Liver (tissue), 8 donors: ENCODE measurements at regions not wholly inside any gene's neighbourhood (a gene's known extent, or its start where the extent isn't known, plus 50 kb on each side); places are given as distances from the start of the nearest gene placed in this dataset.

ENCODE experiments used
- DNase-seq: peaks from one replicate; pipeline ENCODE4 v3.0.0-alpha.2; 2017; ENCODE audit warnings: low spot score
- H3K27ac ChIP-seq, 2 donors: one replicate each; pipeline ENCODE4 v1.7.0; 2013; ENCODE audit warnings: inconsistent platforms in 2 of 2, low read length in 2 of 2, control low read depth in 1 of 2, low read depth in 1 of 2, mild to moderate bottlenecking in 1 of 2
- H3K27me3 ChIP-seq, 4 donors: one replicate each; pipeline versions ENCODE4 v1.6.1 to v1.7.0; 2013; ENCODE audit warnings: low read length in 3 of 4, inconsistent platforms in 1 of 4, mild to moderate bottlenecking in 1 of 4, moderate library complexity in 1 of 4; ENCODE audit not compliant: control insufficient read depth in 4 of 4, insufficient read depth in 4 of 4
- H3K36me3 ChIP-seq, 4 donors: one replicate each; pipeline versions ENCODE4 v1.6.1 to v1.7.0; 2013; ENCODE audit warnings: low read length in 3 of 4, mild to moderate bottlenecking in 3 of 4, low read depth in 1 of 4, moderate library complexity in 1 of 4; ENCODE audit not compliant: control insufficient read depth in 4 of 4, insufficient read depth in 3 of 4
- H3K4me1 ChIP-seq, 4 donors: one replicate each; pipeline versions ENCODE4 v1.6.1 to v1.7.0; 2013; ENCODE audit warnings: low read length in 3 of 4, mild to moderate bottlenecking in 3 of 4, moderate library complexity in 1 of 4; ENCODE audit not compliant: control insufficient read depth in 4 of 4, insufficient read depth in 4 of 4
- H3K4me3 ChIP-seq, 3 donors: one replicate each; pipeline versions ENCODE4 v1.6.1 to v1.7.0; 2013; ENCODE audit warnings: low read length in 3 of 3, control low read depth in 1 of 3, low read depth in 1 of 3, mild to moderate bottlenecking in 1 of 3
- H3K9ac ChIP-seq, 2 donors: one replicate each; pipeline ENCODE4 v1.7.0; 2013; ENCODE audit warnings: low read length in 2 of 2, mild to moderate bottlenecking in 2 of 2, moderate library complexity in 2 of 2, control low read depth in 1 of 2, low read depth in 1 of 2
- H3K9me3 ChIP-seq, 4 donors: one replicate each; pipeline versions ENCODE4 v1.6.1 to v1.7.0; 2013; ENCODE audit warnings: low read length in 3 of 4; ENCODE audit not compliant: control insufficient read depth in 4 of 4
- ATF3 ChIP-seq: IDR thresholded peaks from 2 replicates; pipeline ENCODE4 v1.6.1; 2016; ENCODE audit warnings: antibody characterized with exemption
- CTCF ChIP-seq: fragments of 150-350 bp; IDR thresholded peaks from 2 replicates; pipeline ENCODE4 v1.5.1; 2017; ENCODE audit warnings: improper control_type of control experiment, low read depth, low read length; ENCODE audit not compliant: missing input control
- EGR1 ChIP-seq, 2 donors: IDR thresholded peaks; 2 replicates each; pipeline ENCODE4 v1.6.1; 2016 to 2018; ENCODE audit warnings: antibody characterized with exemption in 2 of 2, low read depth in 2 of 2
- FOXA1 ChIP-seq: IDR thresholded peaks from 2 replicates; pipeline ENCODE4 v1.6.1; 2016; ENCODE audit warnings: antibody characterized with exemption
- FOXA2 ChIP-seq: IDR thresholded peaks from 2 replicates; pipeline ENCODE4 v1.6.1; 2016; ENCODE audit warnings: antibody characterized with exemption
- GABPA ChIP-seq, 2 donors: IDR thresholded peaks in 1 of 2; conservative IDR thresholded peaks in 1 of 2; 2 replicates each; pipeline ENCODE4 v1.6.1; 2016; ENCODE audit warnings: antibody characterized with exemption in 2 of 2, mild to moderate bottlenecking in 1 of 2, moderate library complexity in 1 of 2
- HNF4A ChIP-seq, 2 donors: conservative IDR thresholded peaks; 2 replicates each; pipeline ENCODE4 v1.6.1; 2016; ENCODE audit warnings: antibody characterized with exemption in 2 of 2, mild to moderate bottlenecking in 2 of 2
- HNF4G ChIP-seq: IDR thresholded peaks from 2 replicates; pipeline ENCODE4 v1.6.1; 2016; ENCODE audit warnings: antibody characterized with exemption
- MAX ChIP-seq: IDR thresholded peaks from 2 replicates; pipeline ENCODE4 v1.6.1; 2016; ENCODE audit warnings: antibody characterized with exemption
- RAD21 ChIP-seq, 2 donors: IDR thresholded peaks; 2 replicates each; pipeline ENCODE4 v1.6.1; 2016; ENCODE audit warnings: antibody characterized with exemption in 2 of 2, mild to moderate bottlenecking in 2 of 2
- RXRA ChIP-seq, 2 donors: IDR thresholded peaks; 2 replicates each; pipeline ENCODE4 v1.6.1; 2017 to 2018; ENCODE audit warnings: antibody characterized with exemption in 2 of 2, mild to moderate bottlenecking in 1 of 2
- SP1 ChIP-seq: IDR thresholded peaks from 2 replicates; pipeline ENCODE4 v1.6.1; 2018; ENCODE audit warnings: antibody characterized with exemption, mild to moderate bottlenecking
- TAF1 ChIP-seq: conservative IDR thresholded peaks from 2 replicates; pipeline ENCODE4 v1.6.1; 2016; ENCODE audit warnings: antibody characterized with exemption, mild to moderate bottlenecking
- YY1 ChIP-seq: IDR thresholded peaks from 2 replicates; pipeline ENCODE4 v1.6.1; 2016; ENCODE audit warnings: antibody characterized with exemption, mild to moderate bottlenecking
- ZBTB33 ChIP-seq: IDR thresholded peaks from 2 replicates; pipeline ENCODE4 v1.6.1; 2016; ENCODE audit warnings: antibody characterized with exemption
- WGBS: extraction: QIAGEN DNeasy Blood & Tissue Kit; methylation state at CpG from one replicate; pipeline ENCODE4 v1.1.7; 2013; 5-methylcytosine and 5-hydroxymethylcytosine counted together
- donor health status: healthy.
- donor health status: healthy.
- donor health status: healthy.
- donor health status: healthy.
- donor health status: healthy.

GRCh38 chr6:55985309-55985708 is 109.9 kb upstream of the BMP5 start:
- no peaks in the 10 kb centered on the region for H3K9me3 ChIP-seq
- WGBS = 91% methylated on average over 1 of the region's 1 CpG
- no peaks in the 10 kb centered on the region for H3K36me3 ChIP-seq
- no peak for DNase-seq
- no peak overlapping the region for H3K4me3 ChIP-seq
- no peak overlapping the region for H3K9ac ChIP-seq
- H3K27me3 ChIP-seq = no peaks in the 10 kb centered on the region
- TF ChIP-seq ZBTB33 (no peak), RXRA (IDR thresholded peaks at IDR 0.05) (no peak), GABPA (IDR thresholded peaks at IDR 0.05 in 1 of 2, conservative IDR thresholded peaks at IDR 0.05 in 1 of 2) (no peak), CTCF (no peak), EGR1 (IDR thresholded peaks at IDR 0.05; ENCODE audit: low read depth in 2 of 2) (no peak), HNF4A (conservative IDR thresholded peaks at IDR 0.05) (no peak), RAD21 (IDR thresholded peaks at IDR 0.05) (no peak), ATF3 (no peak), FOXA2 (no peak), TAF1 (no peak), FOXA1 (no peak), SP1 (no peak), YY1 (no peak), MAX (no peak), HNF4G (no peak)
- H3K27ac ChIP-seq = no peak overlapping the region
- no peaks in the 10 kb centered on the region for H3K4me1 ChIP-seq

- H3K27ac ChIP-seq = no peak overlapping the region
- no peaks in the 10 kb centered on the region for H3K4me1 ChIP-seq
- WGBS = 56% methylated on average over 2 of the region's 2 CpGs
- no peak for DNase-seq
- no peak for TF ChIP-seq MAX
- no peak for TF ChIP-seq ZBTB33
- TF ChIP-seq GABPA (IDR thresholded peaks at IDR 0.05 in 1 of 2, conservative IDR thresholded peaks at IDR 0.05 in 1 of 2) = no peak
- no peak for TF ChIP-seq YY1
- no peak for TF ChIP-seq TAF1
- TF ChIP-seq RAD21 (IDR thresholded peaks at IDR 0.05) = no peak
- peaks cover 0 to 2% (median 0%) of the 10 kb centered on the region in 4 donors for H3K27me3 ChIP-seq
- H3K9me3 ChIP-seq = no peaks in the 10 kb centered on the region
- no peak overlapping the region for H3K4me3 ChIP-seq
- no peak overlapping the region for H3K9ac ChIP-seq
- H3K36me3 ChIP-seq = no peaks in the 10 kb centered on the region
Observed at GRCh38 chr6:55983861-55984260, 108.5 kb upstream of the BMP5 start.
